GM18951 (cell line): ENCODE measurements at regions not wholly inside any gene's neighbourhood (a gene's known extent, or its start where the extent isn't known, plus 50 kb on each side); places are given as distances from the start of the nearest gene placed in this dataset.

Source experiments
- POLR2A ChIP-seq: IDR thresholded peaks from 4 replicates; pipeline ENCODE4 v1.6.1; 2011; ENCODE audit warnings: mild to moderate bottlenecking; ENCODE audit not compliant: insufficient read length, insufficient read depth; ENCODE audit errors: extremely low read depth
- in situ Hi-C: fragments of 300-500 bp; cut with MboI; formaldehyde crosslinking; loops from one replicate; pipeline ENCODE4 v1.12.0; 2022; ENCODE audit warnings: low sequenced_read_pairs, mixed read lengths, inconsistent platforms; ENCODE audit not compliant: unreplicated experiment

DNA sequence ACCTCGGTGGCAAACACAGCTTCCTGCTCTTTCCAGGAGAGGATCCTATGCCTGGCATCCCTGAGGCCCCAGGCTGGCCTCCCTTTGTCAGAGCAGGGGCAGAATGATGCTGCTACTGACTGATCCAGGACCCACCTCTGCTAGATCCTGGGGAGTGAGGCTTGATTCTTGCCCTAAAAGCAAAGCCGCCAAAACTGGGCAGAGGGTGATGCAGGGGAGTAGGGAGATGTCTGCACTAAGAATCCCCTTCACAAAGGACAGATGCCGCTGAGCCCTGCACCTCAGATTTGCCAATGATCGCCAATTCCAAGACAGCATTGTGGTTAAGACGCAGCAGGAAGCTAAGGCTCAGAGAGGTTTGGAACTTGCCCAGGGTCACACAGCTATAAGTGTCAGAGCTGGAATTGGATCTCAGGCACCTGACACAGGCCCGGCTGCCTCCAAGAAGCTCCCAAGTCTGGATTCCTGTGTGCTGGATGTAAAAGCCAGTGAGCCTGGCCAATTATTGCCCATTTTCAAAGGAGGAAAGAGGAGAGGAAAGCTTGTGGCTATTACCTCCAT, 60.7 kb upstream of the TNRC6C start:
- no peak for TF ChIP-seq POLR2A
- in situ Hi-C loops: no loop called here

DNA sequence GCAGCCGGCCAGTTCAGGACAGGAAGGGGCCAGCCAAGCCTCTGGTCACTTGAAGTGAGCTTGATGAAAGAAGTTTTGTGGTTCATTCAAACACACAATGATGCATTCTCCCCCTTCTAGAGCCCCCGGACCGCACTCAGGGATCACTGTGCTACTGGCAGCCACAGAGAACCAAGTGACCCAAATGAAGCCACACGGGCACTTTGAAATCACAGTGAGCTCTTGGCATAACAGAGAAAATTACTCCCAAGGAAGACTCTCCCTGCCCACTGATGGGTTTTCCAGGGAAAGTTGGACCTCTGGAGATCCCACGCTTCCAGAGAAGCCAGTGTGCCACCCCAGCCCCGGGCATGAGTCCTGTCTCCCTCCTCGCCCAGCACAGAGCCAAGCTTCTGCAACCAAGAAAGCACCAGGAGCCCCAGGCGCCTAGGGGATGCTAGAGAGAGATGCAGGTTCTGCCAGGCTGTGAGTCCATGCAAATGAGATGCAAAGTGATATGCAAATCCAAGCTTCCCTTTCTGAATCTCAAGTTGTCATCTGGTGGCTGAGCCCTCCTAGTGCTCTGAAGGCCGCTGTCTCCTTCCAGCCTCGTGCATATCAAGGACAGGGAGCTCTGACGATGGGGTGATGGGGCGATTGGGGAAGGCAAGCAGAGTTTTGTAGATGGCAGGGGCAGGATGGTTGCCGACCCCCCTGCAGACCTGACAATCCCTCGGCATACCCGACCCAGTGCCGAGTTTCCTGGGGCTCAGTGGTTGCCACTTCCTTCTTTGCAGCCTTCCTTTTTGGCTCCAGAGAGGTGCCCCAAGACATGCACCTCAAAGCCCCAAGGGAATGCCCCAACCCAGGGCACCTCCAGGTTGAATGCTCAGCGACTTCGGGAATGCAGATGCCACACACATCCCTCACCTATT, 59.7 kb upstream of the TNRC6C start:
- in situ Hi-C loops: no loop called here

DNA sequence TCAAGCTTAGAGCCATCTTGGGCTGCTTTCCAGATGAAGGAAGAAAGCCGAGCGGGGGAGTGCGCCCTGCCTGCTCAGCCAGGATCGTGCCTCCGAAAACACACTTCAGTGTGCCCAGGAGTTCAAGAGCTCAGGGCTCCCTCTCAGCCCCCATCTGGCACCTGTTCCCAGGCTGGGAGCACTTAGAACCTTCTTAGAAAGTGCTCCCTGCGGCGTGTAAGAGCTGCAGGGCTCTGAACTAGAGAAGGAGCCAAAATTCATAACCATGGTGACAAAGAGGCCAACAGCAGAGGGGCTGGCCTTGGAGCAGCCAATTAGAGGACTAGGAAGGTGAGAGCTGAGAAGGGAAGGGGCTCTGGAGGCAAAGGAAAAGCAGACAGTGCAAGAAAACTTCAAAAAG, 59.0 kb upstream of the TNRC6C start:
- no peak for TF ChIP-seq POLR2A
- in situ Hi-C loops: no loop called here

More for the DNA sequence above, 59.7 kb upstream of the TNRC6C start:
- no peak for TF ChIP-seq POLR2A

DNA sequence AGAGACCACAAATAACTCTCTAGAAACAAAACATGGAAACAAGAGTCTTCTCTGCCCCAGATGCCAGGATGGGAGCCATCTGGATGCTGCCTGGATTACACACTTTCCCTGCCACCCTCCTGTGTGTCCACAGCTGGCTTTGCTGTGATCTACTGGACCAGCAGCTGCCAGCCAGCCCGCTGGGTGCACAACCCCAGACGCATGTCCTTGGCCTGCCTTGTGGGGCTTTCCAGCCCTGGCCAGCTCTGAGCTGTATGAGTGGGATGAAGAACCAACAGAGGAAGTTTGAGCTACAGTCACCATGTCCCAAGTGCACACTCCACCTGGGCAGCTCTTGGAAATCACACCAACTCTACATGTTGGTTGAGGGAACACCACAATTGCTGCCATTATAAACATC, 57.0 kb upstream of the TNRC6C start:
- TF ChIP-seq POLR2A: no peak
- in situ Hi-C loops: no loop called here

DNA sequence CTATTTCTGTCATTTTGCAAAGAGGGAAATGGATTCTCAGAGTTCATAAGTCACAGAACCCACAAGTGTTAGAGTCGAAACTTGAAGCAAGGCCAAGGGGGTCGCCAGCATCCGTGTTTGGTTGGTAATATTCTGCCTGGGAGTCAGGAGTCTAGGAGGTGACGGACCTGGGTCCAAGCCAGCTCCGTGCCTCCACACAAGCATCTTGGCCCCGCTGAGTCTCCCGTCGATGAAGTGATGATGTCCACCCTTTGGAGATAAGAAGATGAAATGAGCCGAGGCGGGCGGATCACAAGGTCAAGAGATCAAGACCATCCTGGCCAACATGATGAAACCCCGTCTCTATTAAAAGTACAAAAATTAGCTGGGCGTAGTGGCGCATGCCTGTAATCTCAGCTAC, 53.2 kb upstream of the TNRC6C start:
- in situ Hi-C loops: no loop called here

DNA sequence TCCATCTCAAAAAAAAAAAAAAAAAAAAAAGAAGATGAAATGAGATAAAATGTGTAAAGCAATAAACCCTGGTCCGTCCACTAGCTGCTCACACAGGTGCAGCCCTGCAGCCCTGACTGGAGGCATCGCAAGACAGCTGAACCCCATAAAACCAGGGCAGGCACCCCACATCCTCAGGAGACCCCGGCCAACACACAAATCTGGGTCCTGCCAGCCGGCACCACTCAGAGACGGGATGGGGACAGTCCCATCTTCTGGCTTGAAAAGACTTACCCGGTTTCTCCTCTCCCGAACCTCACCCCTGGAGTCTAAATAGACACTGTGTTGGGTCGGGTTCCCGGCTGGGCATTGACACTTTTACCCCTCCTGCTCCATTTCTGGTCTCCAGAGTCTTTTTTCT, 52.7 kb upstream of the TNRC6C start:
- TF ChIP-seq POLR2A: no peak
- in situ Hi-C loops: no loop called here

More for the DNA sequence above, 53.2 kb upstream of the TNRC6C start:
- TF ChIP-seq POLR2A: no peak

DNA sequence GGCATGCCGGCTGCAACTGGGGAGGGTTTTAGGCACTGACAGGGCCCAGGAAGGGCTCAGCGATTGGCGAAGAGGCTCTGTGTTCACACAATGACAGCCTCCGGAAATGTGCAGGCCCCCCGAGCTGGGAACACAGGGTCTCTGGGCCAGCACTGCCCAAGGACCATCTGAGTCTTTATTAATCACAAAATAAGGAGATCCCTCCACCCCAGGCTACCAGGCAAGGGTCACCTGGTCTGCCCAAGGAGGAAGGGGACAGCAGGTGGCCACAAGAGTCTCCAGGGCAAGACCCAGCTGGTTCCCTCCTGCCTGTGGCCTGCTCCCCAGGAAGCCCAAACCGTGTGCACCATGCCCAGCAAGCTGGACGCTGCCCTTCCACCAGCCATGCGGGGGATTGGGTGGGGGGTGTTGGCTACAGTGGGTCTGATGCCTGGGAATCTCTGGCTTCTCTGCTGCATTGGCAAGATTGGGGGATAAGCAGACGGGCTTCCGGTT, 52.1 kb upstream of the TNRC6C start:
- TF ChIP-seq POLR2A: no peak
- in situ Hi-C loops: no loop called here

DNA sequence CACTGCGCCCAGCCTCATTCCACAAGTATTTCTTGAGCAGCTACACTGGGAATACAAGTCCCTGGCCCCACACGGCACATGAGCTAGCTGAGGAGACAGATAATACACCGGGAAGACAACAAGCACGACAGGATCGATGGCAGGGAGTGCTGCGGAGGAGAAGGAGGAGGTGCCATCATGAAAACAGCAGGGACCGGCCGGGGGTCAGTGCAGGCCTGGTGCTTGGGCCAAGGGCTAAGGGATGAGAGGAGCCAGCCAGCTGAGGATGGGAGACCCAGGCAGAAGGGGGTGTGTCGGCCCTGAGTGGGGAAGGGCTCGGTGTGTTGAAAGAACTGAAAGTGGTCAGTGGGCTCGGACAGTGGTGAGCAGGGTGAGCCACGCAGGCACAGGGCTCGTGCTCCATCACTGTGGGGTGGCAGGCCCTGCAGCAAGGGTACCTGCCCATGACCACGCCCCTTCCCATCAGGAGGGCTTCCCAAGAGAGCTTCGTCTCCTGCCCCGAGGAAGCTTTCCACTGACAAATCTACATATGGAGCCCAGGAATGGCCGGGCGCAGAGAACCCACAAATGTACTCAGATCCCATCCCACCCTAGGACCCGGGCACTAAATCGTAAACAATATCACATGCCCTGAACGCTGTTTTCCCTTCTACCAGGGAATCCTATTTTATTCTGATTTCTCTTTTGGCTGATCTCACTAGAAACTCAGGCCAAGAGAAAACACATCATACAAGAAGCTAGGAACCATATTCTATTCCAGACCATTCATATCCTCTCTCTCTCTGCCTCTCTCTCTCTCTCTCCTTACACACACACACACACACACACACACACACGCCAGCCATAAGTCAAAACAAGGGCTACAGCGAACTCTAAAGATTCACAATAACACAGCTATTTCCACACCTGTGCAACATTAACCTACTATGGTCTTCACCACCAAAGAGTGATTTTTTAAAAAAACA, 50.7 kb upstream of the TNRC6C start:
- in situ Hi-C loops: no loop called here

DNA sequence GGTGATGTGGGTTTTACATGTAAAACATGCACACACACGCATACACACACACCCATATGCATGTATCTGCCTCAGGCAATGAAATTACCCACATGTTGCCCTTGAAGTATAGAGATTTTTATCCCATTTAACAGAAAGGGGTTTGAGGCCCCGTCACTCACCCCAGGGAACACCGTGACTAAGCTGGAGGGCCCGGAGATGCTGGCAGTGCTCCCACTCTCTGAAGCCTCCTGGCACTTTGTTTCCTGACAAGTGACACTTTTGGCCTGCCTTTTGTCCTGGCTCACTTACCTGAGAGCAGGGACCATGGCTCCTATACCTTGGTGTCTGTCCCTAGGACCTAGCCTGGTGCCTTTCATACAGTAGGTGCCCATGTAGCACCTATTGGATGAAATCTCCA, 50.0 kb upstream of the TNRC6C start:
- in situ Hi-C loops: no loop called here
- TF ChIP-seq POLR2A: no peak

More for the DNA sequence above, 50.7 kb upstream of the TNRC6C start:
- TF ChIP-seq POLR2A: no peak
